Hepatocyte (in vitro differentiated cells): ENCODE measurements at regions not wholly inside any gene's neighbourhood (a gene's known extent, or its start where the extent isn't known, plus 50 kb on each side); places are given as distances from the start of the nearest gene placed in this dataset.

ENCODE experiments used
- DNase-seq: peaks from one replicate; pipeline ENCODE4 v3.0.0-alpha.2; 2016; ENCODE audit warnings: low spot score
- H2AFZ ChIP-seq: fragments of 200-600 bp; sonication (generic); 2 replicates; pipeline ENCODE4 v1.6.0; 2016; ENCODE audit warnings: antibody characterized with exemption, mild to moderate bottlenecking
- H3K27ac ChIP-seq: fragments of 200-600 bp; sonication (generic); 2 replicates; pipeline ENCODE4 v1.5.1; 2016; ENCODE audit warnings: mild to moderate bottlenecking
- H3K27me3 ChIP-seq: fragments of 200-600 bp; sonication (generic); 2 replicates; pipeline ENCODE4 v1.6.1; 2016
- H3K36me3 ChIP-seq: fragments of 200-600 bp; sonication (generic); replicated peaks from 2 replicates; pipeline ENCODE4 v1.5.1; 2016; ENCODE audit warnings: low read depth; ENCODE audit not compliant: insufficient read depth
- H3K4me1 ChIP-seq: fragments of 200-600 bp; sonication (generic); 2 replicates; pipeline ENCODE4 v1.5.1; 2016; ENCODE audit warnings: mild to moderate bottlenecking, moderate library complexity; ENCODE audit not compliant: insufficient read depth
- H3K4me2 ChIP-seq: fragments of 200-600 bp; sonication (generic); 2 replicates; pipeline ENCODE4 v1.6.0; 2016
- H3K4me3 ChIP-seq: fragments of 200-600 bp; sonication (generic); 2 replicates; pipeline ENCODE4 v1.5.1; 2016; ENCODE audit warnings: mild to moderate bottlenecking
- H3K79me2 ChIP-seq: fragments of 200-600 bp; sonication (generic); 2 replicates; pipeline ENCODE4 v1.6.0; 2017; ENCODE audit warnings: mild to moderate bottlenecking
- H3K9me2 ChIP-seq: fragments of 200-600 bp; sonication (generic); replicated peaks from 2 replicates; pipeline ENCODE4 v1.6.0; 2017; ENCODE audit warnings: mild to moderate bottlenecking; ENCODE audit not compliant: insufficient read depth
- H3K9me3 ChIP-seq: fragments of 200-600 bp; sonication (generic); 2 replicates; pipeline ENCODE4 v1.5.1; 2016; ENCODE audit warnings: low read depth, mild to moderate bottlenecking
- H4K20me1 ChIP-seq: fragments of 200-600 bp; sonication (generic); 2 replicates; pipeline ENCODE4 v1.6.0; 2016; ENCODE audit warnings: mild to moderate bottlenecking; ENCODE audit not compliant: insufficient read depth, poor library complexity, severe bottlenecking
- CTCF ChIP-seq: fragments of 200-600 bp; sonication (generic); IDR thresholded peaks from 2 replicates; pipeline ENCODE4 v1.5.1; 2016; ENCODE audit warnings: antibody characterized with exemption, mild to moderate bottlenecking; ENCODE audit not compliant: poor library complexity
- EZH2 ChIP-seq: fragments of 200-600 bp; sonication (generic); IDR thresholded peaks from 2 replicates; pipeline ENCODE4 v1.6.1; 2016; ENCODE audit warnings: antibody characterized with exemption, mild to moderate bottlenecking, borderline replicate concordance
- EZH2phosphoT487 ChIP-seq: fragments of 200-600 bp; sonication (generic); IDR thresholded peaks from one replicate; pipeline ENCODE4 v1.6.1; 2018; ENCODE audit warnings: antibody characterized with exemption, mild to moderate bottlenecking, low read depth, moderate library complexity; ENCODE audit not compliant: unreplicated experiment, severe bottlenecking
- WGBS: methylation state at CpG from one replicate; pipeline ENCODE4 v1.1.6; 2016; ENCODE audit warnings: low lambda C conversion rate; ENCODE audit errors: missing lambda C conversion rate; 5-methylcytosine and 5-hydroxymethylcytosine counted together

- no peaks in the 10 kb centered on the region for H3K9me2 ChIP-seq
- H2AFZ ChIP-seq = no peak overlapping the region
- DNase-seq = no peak
- H3K4me2 ChIP-seq = no peak overlapping the region
- no peaks in the 10 kb centered on the region for H3K4me1 ChIP-seq
- no peak for TF ChIP-seq CTCF
- no peak for TF ChIP-seq EZH2
- TF ChIP-seq EZH2phosphoT487 = no peak
- H4K20me1 ChIP-seq = no peaks in the 10 kb centered on the region
- no peak overlapping the region for H3K27ac ChIP-seq
- H3K79me2 ChIP-seq = no peaks in the 10 kb centered on the region
- WGBS = 86% methylated on average over 8 of the region's 8 CpGs
- H3K36me3 ChIP-seq = no peaks in the 10 kb centered on the region
- no peaks in the 10 kb centered on the region for H3K9me3 ChIP-seq
- H3K4me3 ChIP-seq = no peak overlapping the region
- H3K27me3 ChIP-seq = no peaks in the 10 kb centered on the region
Measured at GRCh38 chr2:121900391-121900790, 144.9 kb downstream of the TSN start.

- Histone ChIP-seq H3K4me3 (no peak overlapping the region), H4K20me1 (no peaks in the 10 kb centered on the region), H3K9me2 (no peaks in the 10 kb centered on the region), H3K27ac (no peak overlapping the region), H3K79me2 (no peaks in the 10 kb centered on the region), H3K36me3 (no peaks in the 10 kb centered on the region), H2AFZ (no peak overlapping the region), H3K27me3 (no peaks in the 10 kb centered on the region), H3K4me2 (no peak overlapping the region), H3K9me3 (no peaks in the 10 kb centered on the region), H3K4me1 (no peaks in the 10 kb centered on the region)
- TF ChIP-seq CTCF (no peak), EZH2phosphoT487 (no peak), EZH2 (no peak)
- no peak for DNase-seq
- 76% methylated on average over 18 of the region's 18 CpGs for WGBS
Measured at GRCh38 chr2:121902171-121902591, 146.7 kb downstream of the TSN start.

GRCh38 chr2:121902616-121903015 lies 147.2 kb downstream of the TSN start:
- Histone ChIP-seq H3K9me3 (no peaks in the 10 kb centered on the region), H3K4me2 (no peak overlapping the region), H3K4me3 (no peak overlapping the region), H4K20me1 (no peaks in the 10 kb centered on the region), H3K27me3 (no peaks in the 10 kb centered on the region), H3K4me1 (no peaks in the 10 kb centered on the region), H3K9me2 (no peaks in the 10 kb centered on the region), H3K36me3 (no peaks in the 10 kb centered on the region), H3K79me2 (no peaks in the 10 kb centered on the region), H3K27ac (no peak overlapping the region), H2AFZ (no peak overlapping the region)
- WGBS = 88% methylated on average over 13 of the region's 13 CpGs
- DNase-seq = no peak
- no peak for TF ChIP-seq EZH2
- no peak for TF ChIP-seq EZH2phosphoT487
- TF ChIP-seq CTCF = no peak

GRCh38 chr2:121903037-121903689 lies 147.7 kb downstream of the TSN start:
- no peak overlapping the region for H3K4me2 ChIP-seq
- H2AFZ ChIP-seq = no peak overlapping the region
- H3K36me3 ChIP-seq = no peaks in the 10 kb centered on the region
- no peak overlapping the region for H3K27ac ChIP-seq
- WGBS = 77% methylated on average over 14 of the region's 14 CpGs
- no peaks in the 10 kb centered on the region for H4K20me1 ChIP-seq
- no peaks in the 10 kb centered on the region for H3K27me3 ChIP-seq
- no peak for DNase-seq
- TF ChIP-seq EZH2 (no peak), CTCF (no peak), EZH2phosphoT487 (no peak)
- no peak overlapping the region for H3K4me3 ChIP-seq
- H3K9me2 ChIP-seq = no peaks in the 10 kb centered on the region
- H3K4me1 ChIP-seq = no peaks in the 10 kb centered on the region
- H3K9me3 ChIP-seq = no peaks in the 10 kb centered on the region
- H3K79me2 ChIP-seq = no peaks in the 10 kb centered on the region
